ENCODE measurements at regions not wholly inside any gene's neighbourhood (a gene's known extent, or its start where the extent isn't known, plus 50 kb on each side); places are given as distances from the start of the nearest gene placed in this dataset.

DNA sequence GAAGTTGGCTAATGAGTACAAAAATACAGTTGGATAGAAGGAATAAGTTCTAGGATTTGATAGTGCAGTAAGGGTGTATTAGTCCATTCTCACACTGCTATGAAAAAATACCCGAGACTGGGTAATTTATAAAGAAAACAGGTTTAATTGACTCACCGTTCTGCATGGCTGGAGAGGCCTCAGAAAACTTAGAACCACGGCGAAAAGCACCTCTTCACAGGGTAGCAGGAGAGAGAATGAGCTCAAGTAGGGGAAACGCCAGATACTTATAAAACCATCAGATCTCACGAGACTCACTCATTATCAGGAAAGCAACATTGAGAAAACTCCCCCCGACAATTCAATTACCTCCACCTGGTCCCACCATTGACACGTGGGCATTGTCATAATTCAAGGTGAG, 483.3 kb downstream of the TUSC7 start:
- TF ChIP-seq POLR2AphosphoS5 (IDR thresholded peaks at IDR 0.05; ENCODE audit: low read depth, low read length) (no peak), TAF1 (IDR thresholded peaks at IDR 0.05; ENCODE audit: borderline replicate concordance, insufficient read depth, low read length) (no peak), FOXP2 (optimal IDR thresholded peaks at IDR 0.05; ENCODE audit: borderline replicate concordance, extremely low read depth, extremely low read length, insufficient read depth) (no peak), SIN3A (IDR thresholded peaks at IDR 0.05; ENCODE audit: borderline replicate concordance, insufficient read depth, low read length) (no peak)
- TF ChIP-seq, protein P1, sequence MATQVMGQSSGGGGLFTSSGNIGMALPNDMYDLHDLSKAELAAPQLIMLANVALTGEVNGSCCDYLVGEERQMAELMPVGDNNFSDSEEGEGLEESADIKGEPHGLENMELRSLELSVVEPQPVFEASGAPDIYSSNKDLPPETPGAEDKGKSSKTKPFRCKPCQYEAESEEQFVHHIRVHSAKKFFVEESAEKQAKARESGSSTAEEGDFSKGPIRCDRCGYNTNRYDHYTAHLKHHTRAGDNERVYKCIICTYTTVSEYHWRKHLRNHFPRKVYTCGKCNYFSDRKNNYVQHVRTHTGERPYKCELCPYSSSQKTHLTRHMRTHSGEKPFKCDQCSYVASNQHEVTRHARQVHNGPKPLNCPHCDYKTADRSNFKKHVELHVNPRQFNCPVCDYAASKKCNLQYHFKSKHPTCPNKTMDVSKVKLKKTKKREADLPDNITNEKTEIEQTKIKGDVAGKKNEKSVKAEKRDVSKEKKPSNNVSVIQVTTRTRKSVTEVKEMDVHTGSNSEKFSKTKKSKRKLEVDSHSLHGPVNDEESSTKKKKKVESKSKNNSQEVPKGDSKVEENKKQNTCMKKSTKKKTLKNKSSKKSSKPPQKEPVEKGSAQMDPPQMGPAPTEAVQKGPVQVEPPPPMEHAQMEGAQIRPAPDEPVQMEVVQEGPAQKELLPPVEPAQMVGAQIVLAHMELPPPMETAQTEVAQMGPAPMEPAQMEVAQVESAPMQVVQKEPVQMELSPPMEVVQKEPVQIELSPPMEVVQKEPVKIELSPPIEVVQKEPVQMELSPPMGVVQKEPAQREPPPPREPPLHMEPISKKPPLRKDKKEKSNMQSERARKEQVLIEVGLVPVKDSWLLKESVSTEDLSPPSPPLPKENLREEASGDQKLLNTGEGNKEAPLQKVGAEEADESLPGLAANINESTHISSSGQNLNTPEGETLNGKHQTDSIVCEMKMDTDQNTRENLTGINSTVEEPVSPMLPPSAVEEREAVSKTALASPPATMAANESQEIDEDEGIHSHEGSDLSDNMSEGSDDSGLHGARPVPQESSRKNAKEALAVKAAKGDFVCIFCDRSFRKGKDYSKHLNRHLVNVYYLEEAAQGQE (IDR thresholded peaks at IDR 0.05; ENCODE audit: insufficient read depth in 1 of 2, low read depth in 2 of 2, low read length in 2 of 2) = no peak

GRCh38 chr3:117193390-117193789, 483.8 kb downstream of the TUSC7 start:
- TF ChIP-seq FOXP2 (optimal IDR thresholded peaks at IDR 0.05; ENCODE audit: borderline replicate concordance, extremely low read depth, extremely low read length, insufficient read depth) = no peak
- no peak for TF ChIP-seq POLR2AphosphoS5 (IDR thresholded peaks at IDR 0.05; ENCODE audit: low read depth, low read length)
- TF ChIP-seq TAF1 (IDR thresholded peaks at IDR 0.05; ENCODE audit: borderline replicate concordance, insufficient read depth, low read length) = no peak
- TF ChIP-seq SIN3A (IDR thresholded peaks at IDR 0.05; ENCODE audit: borderline replicate concordance, insufficient read depth, low read length) = no peak
- TF ChIP-seq, protein P1 (IDR thresholded peaks at IDR 0.05; ENCODE audit: insufficient read depth in 1 of 2, low read depth in 2 of 2, low read length in 2 of 2) = no peak

GRCh38 chr3:117195034-117195433, 485.5 kb downstream of the TUSC7 start:
- TF ChIP-seq FOXP2 (optimal IDR thresholded peaks at IDR 0.05; ENCODE audit: borderline replicate concordance, extremely low read depth, extremely low read length, insufficient read depth) (no peak), SIN3A (IDR thresholded peaks at IDR 0.05; ENCODE audit: borderline replicate concordance, insufficient read depth, low read length) (no peak), TAF1 (IDR thresholded peaks at IDR 0.05; ENCODE audit: borderline replicate concordance, insufficient read depth, low read length) (no peak), POLR2AphosphoS5 (IDR thresholded peaks at IDR 0.05; ENCODE audit: low read depth, low read length) (no peak)
- TF ChIP-seq, protein P1 (IDR thresholded peaks at IDR 0.05; ENCODE audit: insufficient read depth in 1 of 2, low read depth in 2 of 2, low read length in 2 of 2) = no peak

DNA sequence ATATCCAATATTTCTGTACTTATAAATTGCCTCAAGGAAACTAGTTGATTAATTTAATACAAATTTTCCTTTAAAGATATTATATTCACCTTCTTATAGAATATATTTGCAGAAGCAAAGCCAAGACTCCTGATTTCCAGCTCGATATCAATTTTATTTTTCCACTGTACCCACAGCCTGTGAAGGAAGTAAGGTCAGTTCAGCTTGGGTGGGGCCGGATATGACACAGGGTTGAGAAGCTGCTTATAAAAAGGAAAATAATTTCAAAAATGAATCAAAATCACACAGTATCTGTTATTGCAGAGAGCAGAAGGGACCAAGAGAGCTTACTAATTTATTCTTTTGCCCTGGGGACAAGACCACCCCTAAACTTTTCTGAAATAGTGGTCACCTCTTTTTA, 491.4 kb downstream of the TUSC7 start:
- no peak for TF ChIP-seq TAF1 (IDR thresholded peaks at IDR 0.05; ENCODE audit: borderline replicate concordance, insufficient read depth, low read length)
- TF ChIP-seq, protein P1 (IDR thresholded peaks at IDR 0.05; ENCODE audit: insufficient read depth in 1 of 2, low read depth in 2 of 2, low read length in 2 of 2) = no peak
- no peak for TF ChIP-seq FOXP2 (optimal IDR thresholded peaks at IDR 0.05; ENCODE audit: borderline replicate concordance, extremely low read depth, extremely low read length, insufficient read depth)
- no peak for TF ChIP-seq SIN3A (IDR thresholded peaks at IDR 0.05; ENCODE audit: borderline replicate concordance, insufficient read depth, low read length)
- TF ChIP-seq POLR2AphosphoS5 (IDR thresholded peaks at IDR 0.05; ENCODE audit: low read depth, low read length) = no peak

Measured in PFSK-1 (cell line).